T-cell (primary cell): ENCODE measurements at regions not wholly inside any gene's neighbourhood (a gene's known extent, or its start where the extent isn't known, plus 50 kb on each side); places are given as distances from the start of the nearest gene placed in this dataset.
"Not testable (repeated sequence)": the region's sequence is repeated elsewhere in the genome, so short reads cannot be mapped to it uniquely, and the experiment has no call there.

Experiments
- ATAC-seq, 4 experiments: fragments of 200-7000 bp in 3 of 4; fragments of 150-1000 bp in 1 of 4; cut with Tn5 transposase; replicated peaks in 1 of 4; 1 replicate in 3 of 4; 2 replicates in 1 of 4; pipeline ENCODE4 v1.10.0; 2021; ENCODE audit warnings: moderate library complexity in 3 of 4, mild to moderate bottlenecking in 2 of 4, moderate number of reproducible peaks in 1 of 4
- CTCF ChIA-PET, 2 donors: fragments of 300-600 bp; sonication (Branson Sonifier 250); formaldehyde crosslinking; loops; one replicate each; lab custom pipeline; 2022; ENCODE audit warnings: antibody characterized with exemption in 2 of 2; lab: Charles Lee
- POLR2A ChIA-PET, 2 donors: fragments of 300-600 bp; sonication (Branson Sonifier 250); formaldehyde crosslinking; loops; one replicate each; lab custom pipeline; 2022; ENCODE audit warnings: antibody characterized with exemption in 2 of 2; lab: Charles Lee
- DNase-seq, 35 experiments: peaks; one replicate each; pipeline versions ENCODE4 v3.0.0 to v3.0.0-alpha.2; 2013 to 2023
- H3K27ac ChIP-seq: one replicate; pipeline ENCODE4 v1.5.1; 2013; ENCODE audit warnings: low read length
- H3K27me3 ChIP-seq, 2 experiments: replicated peaks in 1 of 2; 1 replicate in 1 of 2; 2 replicates in 1 of 2; pipeline versions ENCODE4 v1.6.1 to v1.7.0; 2013; ENCODE audit warnings: low read length in 1 of 2, mixed read lengths in 1 of 2; ENCODE audit not compliant: control insufficient read depth in 2 of 2, insufficient read depth in 2 of 2; ENCODE audit errors: extremely low read depth in 1 of 2
- H3K36me3 ChIP-seq, 2 donors: 1 replicate in 1 of 2; 2 replicates in 1 of 2; pipeline versions ENCODE4 v1.6.1 to v1.7.0; 2013; ENCODE audit warnings: low read length in 1 of 2; ENCODE audit not compliant: control insufficient read depth in 2 of 2, insufficient read depth in 1 of 2; ENCODE audit errors: extremely low read depth in 1 of 2
- H3K4me1 ChIP-seq, 2 experiments: 1 replicate in 1 of 2; 2 replicates in 1 of 2; pipeline versions ENCODE4 v1.6.1 to v1.7.0; 2013; ENCODE audit warnings: low read length in 2 of 2, mixed read lengths in 1 of 2; ENCODE audit not compliant: insufficient read depth in 2 of 2, control insufficient read depth in 1 of 2; ENCODE audit errors: extremely low read depth in 1 of 2
- H3K4me3 ChIP-seq, 2 donors: 1 replicate in 1 of 2; 2 replicates in 1 of 2; pipeline versions ENCODE4 v1.5.1 to v1.7.0; 2013; ENCODE audit warnings: mild to moderate bottlenecking in 2 of 2, low read length in 1 of 2, moderate library complexity in 1 of 2; ENCODE audit not compliant: control insufficient read depth in 1 of 2; ENCODE audit errors: extremely low read depth in 1 of 2
- H3K9me3 ChIP-seq: 2 replicates; pipeline ENCODE4 v1.7.0; 2013
- H3K27ac Mint-ChIP-seq, 2 donors: one replicate each; pipeline ENCODE4 v1.8.0; 2020 to 2021; ENCODE audit warnings: mild to moderate bottlenecking in 2 of 2, mixed read lengths in 2 of 2
- H3K27me3 Mint-ChIP-seq, 2 donors: one replicate each; pipeline ENCODE4 v1.8.0; 2021 to 2022; ENCODE audit warnings: mixed read lengths in 2 of 2
- H3K36me3 Mint-ChIP-seq: one replicate; pipeline ENCODE4 v1.8.0; 2021; ENCODE audit warnings: mixed read lengths
- H3K4me1 Mint-ChIP-seq, 3 donors: one replicate each; pipeline ENCODE4 v1.8.0; 2020 to 2022; ENCODE audit warnings: mixed read lengths in 3 of 3, mild to moderate bottlenecking in 1 of 3
- H3K4me3 Mint-ChIP-seq, 3 donors: one replicate each; pipeline ENCODE4 v1.8.0; 2020 to 2022; ENCODE audit warnings: mild to moderate bottlenecking in 3 of 3, mixed read lengths in 3 of 3, moderate library complexity in 3 of 3
- H3K9me3 Mint-ChIP-seq, 3 donors: one replicate each; pipeline ENCODE4 v1.8.0; 2020 to 2022; ENCODE audit warnings: mixed read lengths in 3 of 3
- WGBS: methylation state at CpG from one replicate; pipeline ENCODE4 v1.1.5; 2013; ENCODE audit warnings: missing lambda C conversion rate; ENCODE audit not compliant: insufficient coverage; 5-methylcytosine and 5-hydroxymethylcytosine counted together

GRCh38 chr5:163730206-163730756 is 224.9 kb downstream of the MAT2B start:
- Histone ChIP-seq H3K36me3 (no peaks in the 10 kb centered on the region), H3K4me1 (no peaks in the 10 kb centered on the region), H3K27ac (no peak overlapping the region), H3K27me3 (no peaks in the 10 kb centered on the region), H3K4me3 (no peak overlapping the region), H3K9me3 (no peaks in the 10 kb centered on the region)
- CTCF ChIA-PET = no interaction called here
- POLR2A ChIA-PET = interaction anchor here in 1 of 2 donors (0.5 kb wide), 1 partner anchor 1081 kb away, joined by 4 read pairs; no protein-coding TSS in a partner anchor
- H3K4me1 Mint-ChIP-seq = peaks cover 0 to 2% (median 0%) of the 10 kb centered on the region in 3 donors
- H3K36me3 Mint-ChIP-seq = no peaks in the 10 kb centered on the region
- DNase-seq (no peak), ATAC-seq (no peak)
- H3K27me3 Mint-ChIP-seq = peaks cover 2 to 3% of the 10 kb centered on the region in 2 donors
- 62% methylated on average over 2 of the region's 5 CpGs for WGBS
- peaks cover 0 to 15% (median 10%) of the 10 kb centered on the region in 3 donors for H3K9me3 Mint-ChIP-seq
- H3K27ac Mint-ChIP-seq = no peak overlapping the region
- no peak overlapping the region for H3K4me3 Mint-ChIP-seq

GRCh38 chr5:163731256-163731655 is 225.8 kb downstream of the MAT2B start:
- ChIA-PET CTCF (no interaction called here), POLR2A (no interaction called here)
- Mint-ChIP-seq H3K27me3 (peaks cover 2 to 3% of the 10 kb centered on the region in 2 donors), H3K27ac (no peak overlapping the region), H3K4me1 (peaks cover 0 to 2% (median 0%) of the 10 kb centered on the region in 3 donors), H3K9me3 (peaks cover 0 to 15% (median 10%) of the 10 kb centered on the region in 3 donors), H3K36me3 (no peaks in the 10 kb centered on the region), H3K4me3 (no peak overlapping the region)
- no peaks in the 10 kb centered on the region for H3K27me3 ChIP-seq
- WGBS = 80% methylated on average over 1 of the region's 2 CpGs
- no peaks in the 10 kb centered on the region for H3K36me3 ChIP-seq
- H3K4me1 ChIP-seq = no peaks in the 10 kb centered on the region
- H3K27ac ChIP-seq = no peak overlapping the region
- ATAC-seq (no peak), DNase-seq (no peak)
- no peak overlapping the region for H3K4me3 ChIP-seq
- no peaks in the 10 kb centered on the region for H3K9me3 ChIP-seq

- H3K4me1 ChIP-seq = no peaks in the 10 kb centered on the region
- H3K36me3 ChIP-seq = no peaks in the 10 kb centered on the region
- no peaks in the 10 kb centered on the region for H3K9me3 ChIP-seq
- no peak overlapping the region for H3K4me3 Mint-ChIP-seq
- DNase-seq (no peak), ATAC-seq (no peak)
- ChIA-PET POLR2A (no interaction called here), CTCF (no interaction called here)
- no peak overlapping the region for H3K27ac ChIP-seq
- peaks cover 0 to 10% (median 3%) of the 10 kb centered on the region in 3 donors for H3K9me3 Mint-ChIP-seq
- no peaks in the 10 kb centered on the region for H3K27me3 ChIP-seq
- peaks cover 2 to 3% of the 10 kb centered on the region in 2 donors for H3K27me3 Mint-ChIP-seq
- H3K4me1 Mint-ChIP-seq = no peaks in the 10 kb centered on the region
- 67% methylated on average over 3 of the region's 4 CpGs for WGBS
- no peak overlapping the region for H3K4me3 ChIP-seq
- H3K36me3 Mint-ChIP-seq = no peaks in the 10 kb centered on the region
- H3K27ac Mint-ChIP-seq = no peak overlapping the region
These were observed 229.7 kb downstream of the MAT2B start for GRCh38 chr5:163735069-163735468.

DNA sequence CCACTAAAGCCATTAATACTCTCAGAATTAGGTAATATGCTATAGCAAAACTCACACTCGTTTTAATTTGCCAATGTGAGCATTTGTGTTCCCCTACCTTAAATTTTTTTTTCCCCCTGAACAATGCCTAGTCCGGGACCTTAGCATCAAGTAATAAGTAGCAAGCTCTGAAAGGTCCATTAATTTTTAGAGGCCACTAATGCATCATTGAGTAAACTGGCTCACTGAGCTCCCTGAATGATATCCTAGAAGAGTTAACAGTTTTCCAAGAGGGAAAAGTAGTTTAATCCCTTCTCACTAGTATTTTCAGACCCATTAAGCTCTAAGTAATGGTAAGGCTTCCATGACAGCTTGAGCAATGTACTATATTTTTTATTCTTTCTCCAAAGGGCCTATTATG is 242.2 kb downstream of the MAT2B start:
- Mint-ChIP-seq H3K27me3 (no peaks in the 10 kb centered on the region), H3K27ac (no peak overlapping the region), H3K36me3 (no peaks in the 10 kb centered on the region), H3K4me3 (no peak overlapping the region), H3K4me1 (no peaks in the 10 kb centered on the region), H3K9me3 (peaks cover 5 to 24% (median 5%) of the 10 kb centered on the region in 3 donors)
- no peaks in the 10 kb centered on the region for H3K36me3 ChIP-seq
- POLR2A ChIA-PET = no interaction called here
- H3K27me3 ChIP-seq = no peaks in the 10 kb centered on the region
- CTCF ChIA-PET = no interaction called here
- WGBS = 29% methylated on average over 1 of the region's 2 CpGs
- H3K4me1 ChIP-seq = no peaks in the 10 kb centered on the region
- ATAC-seq = no peak
- DNase-seq = no peak
- no peak overlapping the region for H3K27ac ChIP-seq
- no peak overlapping the region for H3K4me3 ChIP-seq
- H3K9me3 ChIP-seq = no peaks in the 10 kb centered on the region

DNA sequence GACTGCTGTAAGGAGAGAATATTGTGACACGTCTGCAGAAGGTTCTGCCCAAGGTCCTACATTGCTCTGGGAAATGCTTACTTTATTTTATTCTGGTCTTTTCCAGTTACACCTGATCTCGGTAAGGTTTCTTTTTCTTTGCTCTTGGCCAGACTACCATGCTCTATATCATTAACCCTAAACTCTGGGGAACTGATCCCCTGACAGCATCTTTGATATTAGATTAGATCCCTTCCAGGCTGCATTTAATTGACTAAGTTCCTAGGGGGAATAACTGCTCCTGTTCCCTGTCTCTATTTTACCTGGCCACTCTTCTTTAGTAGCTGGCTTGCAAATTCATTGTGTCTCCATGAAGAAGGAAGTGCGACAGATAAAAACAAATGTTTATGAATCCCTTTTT is 243.5 kb downstream of the MAT2B start:
- Histone ChIP-seq H3K27me3 (no peaks in the 10 kb centered on the region), H3K36me3 (no peaks in the 10 kb centered on the region), H3K4me3 (no peak overlapping the region), H3K27ac (no peak overlapping the region), H3K9me3 (no peaks in the 10 kb centered on the region), H3K4me1 (no peaks in the 10 kb centered on the region)
- Mint-ChIP-seq H3K36me3 (no peaks in the 10 kb centered on the region), H3K27ac (no peak overlapping the region), H3K4me3 (no peak overlapping the region), H3K9me3 (peaks cover 3 to 20% (median 5%) of the 10 kb centered on the region in 3 donors), H3K27me3 (no peaks in the 10 kb centered on the region), H3K4me1 (no peaks in the 10 kb centered on the region)
- ChIA-PET CTCF (no interaction called here), POLR2A (no interaction called here)
- ATAC-seq (no peak), DNase-seq (no peak)
- WGBS = 83% methylated on average over 1 of the region's 3 CpGs

- H3K27me3 Mint-ChIP-seq, POLR2A ChIA-PET, H3K27me3 ChIP-seq, H3K36me3 Mint-ChIP-seq, H3K27ac ChIP-seq, H3K4me3 Mint-ChIP-seq, H3K36me3 ChIP-seq, ATAC-seq, H3K4me3 ChIP-seq, DNase-seq, H3K4me1 ChIP-seq, H3K9me3 ChIP-seq, H3K4me1 Mint-ChIP-seq, CTCF ChIA-PET, H3K27ac Mint-ChIP-seq: not testable (repeated sequence)
- WGBS = 82% methylated on average over 5 of the region's 10 CpGs
- H3K9me3 Mint-ChIP-seq = peaks cover 3 to 19% (median 5%) of the 10 kb centered on the region in 3 donors
These were observed 245.0 kb downstream of the MAT2B start for GRCh38 chr5:163750415-163750814.

DNA sequence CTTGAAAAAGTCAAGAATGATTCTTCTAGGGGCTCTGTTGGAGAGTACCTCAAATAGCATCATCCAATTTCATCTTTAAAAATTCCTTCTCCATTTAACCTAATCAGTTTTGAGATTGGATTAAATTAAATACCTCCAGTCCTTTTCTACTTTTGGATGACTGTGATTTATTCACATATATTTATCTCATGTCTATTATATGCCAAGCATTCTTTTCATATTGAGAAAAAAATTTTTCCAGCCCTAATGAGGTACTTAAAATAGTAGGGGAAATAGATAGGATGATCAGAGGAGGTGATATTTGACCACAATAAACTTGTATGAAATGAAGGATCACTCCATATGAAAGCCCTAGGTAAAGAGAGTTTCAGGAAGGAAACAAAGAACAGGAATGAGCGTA is 250.1 kb downstream of the MAT2B start:
- Mint-ChIP-seq H3K27me3 (no peaks in the 10 kb centered on the region), H3K9me3 (peaks cover 3 to 9% (median 6%) of the 10 kb centered on the region in 3 donors), H3K27ac (no peak overlapping the region), H3K4me3 (no peak overlapping the region), H3K4me1 (no peaks in the 10 kb centered on the region), H3K36me3 (no peaks in the 10 kb centered on the region)
- H3K4me3 ChIP-seq = no peak overlapping the region
- H3K27ac ChIP-seq = no peak overlapping the region
- WGBS = no CpG with 5 or more reads among the region's 1 CpG
- CTCF ChIA-PET = no interaction called here
- no peaks in the 10 kb centered on the region for H3K36me3 ChIP-seq
- DNase-seq = no peak
- POLR2A ChIA-PET = no interaction called here
- H3K27me3 ChIP-seq = no peaks in the 10 kb centered on the region
- no peaks in the 10 kb centered on the region for H3K4me1 ChIP-seq
- no peaks in the 10 kb centered on the region for H3K9me3 ChIP-seq
- ATAC-seq = no peak
